ENCODE measurements at regions not wholly inside any gene's neighbourhood (a gene's known extent, or its start where the extent isn't known, plus 50 kb on each side); places are given as distances from the start of the nearest gene placed in this dataset.

DNA sequence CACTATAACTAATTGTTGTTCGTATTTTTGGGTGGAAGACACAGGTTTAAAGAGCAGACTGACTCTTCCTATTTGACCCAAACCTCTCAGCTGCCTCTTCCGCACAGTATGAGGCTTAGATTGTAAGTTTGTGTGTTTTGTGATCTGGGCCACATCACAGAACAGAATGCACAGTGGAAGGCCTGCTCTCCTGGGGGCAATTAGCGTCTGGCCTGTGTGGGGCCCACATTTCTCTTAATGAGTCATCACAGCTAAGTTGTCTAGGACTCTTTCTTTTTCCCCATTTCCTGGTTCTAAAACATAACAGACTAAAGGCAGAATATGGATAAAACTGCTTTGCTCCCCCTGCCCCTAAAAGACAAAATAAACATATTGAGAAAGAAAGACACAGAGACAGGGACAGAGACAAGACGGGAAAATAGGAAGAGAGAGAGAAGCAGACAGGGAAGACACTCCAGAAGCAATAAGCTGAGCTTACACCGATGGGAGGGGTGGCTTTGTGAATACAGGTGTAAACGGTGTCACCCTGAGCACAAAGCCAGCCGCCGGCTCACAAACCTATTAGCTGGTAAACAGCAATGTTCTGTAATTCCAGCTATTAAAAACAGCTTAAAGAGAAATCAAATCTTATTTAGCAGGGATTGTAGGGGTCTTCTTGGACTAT lies 127.4 kb upstream of the OPCML start:
- TF ChIP-seq ZFX (IDR thresholded peaks at IDR 0.05) = no peak
- TF ChIP-seq, protein P1, sequence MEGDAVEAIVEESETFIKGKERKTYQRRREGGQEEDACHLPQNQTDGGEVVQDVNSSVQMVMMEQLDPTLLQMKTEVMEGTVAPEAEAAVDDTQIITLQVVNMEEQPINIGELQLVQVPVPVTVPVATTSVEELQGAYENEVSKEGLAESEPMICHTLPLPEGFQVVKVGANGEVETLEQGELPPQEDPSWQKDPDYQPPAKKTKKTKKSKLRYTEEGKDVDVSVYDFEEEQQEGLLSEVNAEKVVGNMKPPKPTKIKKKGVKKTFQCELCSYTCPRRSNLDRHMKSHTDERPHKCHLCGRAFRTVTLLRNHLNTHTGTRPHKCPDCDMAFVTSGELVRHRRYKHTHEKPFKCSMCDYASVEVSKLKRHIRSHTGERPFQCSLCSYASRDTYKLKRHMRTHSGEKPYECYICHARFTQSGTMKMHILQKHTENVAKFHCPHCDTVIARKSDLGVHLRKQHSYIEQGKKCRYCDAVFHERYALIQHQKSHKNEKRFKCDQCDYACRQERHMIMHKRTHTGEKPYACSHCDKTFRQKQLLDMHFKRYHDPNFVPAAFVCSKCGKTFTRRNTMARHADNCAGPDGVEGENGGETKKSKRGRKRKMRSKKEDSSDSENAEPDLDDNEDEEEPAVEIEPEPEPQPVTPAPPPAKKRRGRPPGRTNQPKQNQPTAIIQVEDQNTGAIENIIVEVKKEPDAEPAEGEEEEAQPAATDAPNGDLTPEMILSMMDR (conservative IDR thresholded peaks at IDR 0.05) = no peak

DNA sequence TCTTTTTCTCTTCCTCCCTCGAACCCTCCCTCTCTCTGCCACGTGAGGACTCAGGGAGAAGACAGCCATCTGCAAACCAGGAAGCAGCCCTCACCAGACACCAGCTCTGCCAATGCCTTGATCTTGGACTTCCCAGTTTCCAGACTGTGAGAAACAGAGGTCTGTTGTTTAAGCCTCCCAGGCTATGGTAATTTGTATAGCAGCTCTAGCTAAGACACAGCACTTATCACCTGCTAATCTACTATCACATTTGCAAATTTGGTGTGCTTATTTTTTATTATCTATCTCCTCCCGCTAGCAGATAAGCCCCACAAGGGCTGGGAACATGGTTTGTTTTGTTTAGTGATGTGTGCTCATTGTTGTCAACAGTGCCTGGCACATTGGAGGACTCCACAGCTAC lies 124.8 kb upstream of the OPCML start:
- TF ChIP-seq, protein P1 (conservative IDR thresholded peaks at IDR 0.05) = no peak
- no peak for TF ChIP-seq ZFX (IDR thresholded peaks at IDR 0.05)
- no peak overlapping the region for H3K27ac ChIP-seq

More for the DNA sequence above, 127.4 kb upstream of the OPCML start:
- H3K27ac ChIP-seq = no peak overlapping the region

DNA sequence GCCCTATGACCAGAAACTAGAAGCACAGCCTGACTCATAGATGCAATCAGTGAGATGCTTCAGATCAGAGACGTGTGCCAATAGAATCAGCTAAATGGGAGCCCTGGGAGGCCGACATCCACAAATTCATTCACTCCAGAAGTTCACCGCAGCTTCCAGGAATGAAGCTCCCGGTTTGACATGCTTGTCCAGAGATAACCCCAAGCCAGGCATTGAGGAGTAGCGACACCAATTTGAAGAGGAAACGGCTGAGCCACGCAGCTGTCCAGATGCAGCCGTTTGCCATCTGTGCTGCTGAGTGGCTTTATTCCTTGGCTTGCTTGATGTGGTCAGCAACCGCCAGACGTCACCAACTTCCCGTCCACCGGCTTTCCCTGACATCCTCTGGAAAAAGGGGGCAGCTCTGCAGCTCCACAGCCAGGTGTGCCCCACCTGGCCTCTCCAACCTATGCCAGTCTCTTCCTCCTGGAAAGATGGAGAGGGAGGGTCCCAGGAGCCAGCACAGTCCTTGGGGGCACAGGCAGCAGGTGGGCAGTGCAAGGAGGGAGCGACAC lies 123.9 kb upstream of the OPCML start:
- TF ChIP-seq, protein P1 (conservative IDR thresholded peaks at IDR 0.05) = no peak
- TF ChIP-seq ZFX (IDR thresholded peaks at IDR 0.05) = no peak
- no peak overlapping the region for H3K27ac ChIP-seq

DNA sequence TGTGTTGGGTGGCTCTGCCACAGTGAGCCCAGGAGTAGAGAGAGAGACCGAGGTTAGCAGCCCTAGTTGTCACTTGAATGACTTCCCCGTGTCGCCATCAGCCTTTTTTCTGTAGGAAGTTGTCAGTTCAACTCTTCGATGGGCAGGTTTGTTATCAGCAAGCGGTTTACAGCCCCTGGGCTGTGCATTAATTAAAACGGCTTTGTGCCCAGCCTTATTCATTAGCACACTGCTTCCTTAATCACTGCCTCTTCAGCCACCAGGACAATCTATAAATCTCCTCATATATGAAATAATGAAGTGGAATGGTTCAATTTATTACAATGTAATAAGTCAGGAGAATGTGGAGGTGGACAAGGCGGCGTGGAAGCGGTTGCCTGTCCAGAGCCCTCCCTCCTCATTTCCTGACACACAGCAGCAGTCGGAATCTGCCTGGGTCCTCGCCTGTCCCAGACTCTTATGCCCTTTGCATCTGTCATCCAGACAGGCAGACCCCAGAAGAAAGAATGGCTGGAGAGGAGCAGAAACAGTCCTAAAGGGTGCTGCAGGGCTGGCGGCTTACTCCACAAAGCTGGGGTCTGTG lies 122.4 kb upstream of the OPCML start:
- no peak overlapping the region for H3K27ac ChIP-seq
- TF ChIP-seq ZFX (IDR thresholded peaks at IDR 0.05) = no peak
- TF ChIP-seq, protein P1 (conservative IDR thresholded peaks at IDR 0.05) = no peak

DNA sequence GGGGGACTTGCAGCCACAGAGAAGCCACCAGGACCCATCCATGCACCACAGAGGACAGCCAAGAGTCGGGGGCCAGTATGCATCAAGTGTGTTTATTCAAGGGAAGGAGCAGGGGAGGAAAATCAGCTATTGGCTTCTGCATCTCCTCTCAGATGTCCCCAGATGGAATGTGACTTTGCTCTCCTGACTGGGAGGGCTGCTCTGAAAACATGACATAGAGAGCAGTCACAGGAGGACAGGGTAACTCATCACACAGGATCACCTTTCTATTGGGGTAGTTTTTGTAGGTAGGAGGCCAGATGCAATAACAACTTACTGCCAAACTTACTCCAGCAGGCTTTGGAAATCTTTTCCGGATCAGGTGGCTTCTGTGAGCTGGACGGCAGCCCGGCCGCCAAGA lies 121.0 kb upstream of the OPCML start:
- TF ChIP-seq, protein P1 (conservative IDR thresholded peaks at IDR 0.05) = no peak
- TF ChIP-seq ZFX (IDR thresholded peaks at IDR 0.05) = no peak

DNA sequence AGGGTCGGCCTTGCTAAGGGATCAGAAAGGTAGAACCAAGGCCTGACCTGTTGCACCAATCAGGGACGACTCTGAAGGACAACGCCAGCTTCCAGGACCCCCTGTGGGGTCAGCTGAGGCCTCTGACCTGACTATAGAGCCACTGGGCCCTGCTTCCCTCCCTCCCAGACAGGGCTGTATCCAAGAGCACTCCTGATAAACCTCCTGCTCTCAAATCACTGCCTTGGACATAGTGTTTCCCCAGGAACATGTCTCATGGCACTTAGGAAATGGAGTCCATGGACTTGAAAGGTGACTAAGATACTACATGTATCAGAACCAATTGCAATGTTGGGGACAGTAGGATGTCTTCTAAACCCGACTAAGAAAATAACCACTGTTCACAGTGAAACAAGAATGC lies 117.8 kb upstream of the OPCML start:
- no peak for TF ChIP-seq ZFX (IDR thresholded peaks at IDR 0.05)
- TF ChIP-seq, protein P1 (conservative IDR thresholded peaks at IDR 0.05) = no peak
- no peak overlapping the region for H3K27ac ChIP-seq

More for the DNA sequence above, 121.0 kb upstream of the OPCML start:
- no peak overlapping the region for H3K27ac ChIP-seq

DNA sequence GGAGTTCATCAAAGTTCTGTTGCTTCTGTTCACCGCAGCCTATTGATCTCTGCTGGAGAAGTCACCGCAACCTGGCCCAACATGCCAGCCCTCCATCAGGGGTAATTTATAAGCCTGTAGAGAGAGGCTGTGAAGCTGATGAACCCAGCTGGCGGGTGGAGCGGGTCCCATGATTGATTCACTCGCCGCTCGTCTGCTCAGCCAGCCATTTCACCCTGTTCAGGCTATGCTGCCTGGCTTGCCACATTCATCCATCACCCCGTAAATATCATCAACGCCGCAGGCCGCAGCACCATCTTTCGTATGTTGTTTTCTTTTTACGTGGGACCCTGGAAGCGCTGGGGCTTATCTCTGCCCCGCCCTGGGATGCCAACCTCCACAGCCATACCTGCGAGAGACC lies 116.7 kb upstream of the OPCML start:
- TF ChIP-seq ZFX (IDR thresholded peaks at IDR 0.05) = no peak
- TF ChIP-seq, protein P1 (conservative IDR thresholded peaks at IDR 0.05) = no peak
- H3K27ac ChIP-seq = no peak overlapping the region

Measured in C4-2B (cell line).